ENCODE measurements at regions not wholly inside any gene's neighbourhood (a gene's known extent, or its start where the extent isn't known, plus 50 kb on each side); places are given as distances from the start of the nearest gene placed in this dataset.
"Not testable (repeated sequence)": the region's sequence is repeated elsewhere in the genome, so short reads cannot be mapped to it uniquely, and the experiment has no call there.

DNA sequence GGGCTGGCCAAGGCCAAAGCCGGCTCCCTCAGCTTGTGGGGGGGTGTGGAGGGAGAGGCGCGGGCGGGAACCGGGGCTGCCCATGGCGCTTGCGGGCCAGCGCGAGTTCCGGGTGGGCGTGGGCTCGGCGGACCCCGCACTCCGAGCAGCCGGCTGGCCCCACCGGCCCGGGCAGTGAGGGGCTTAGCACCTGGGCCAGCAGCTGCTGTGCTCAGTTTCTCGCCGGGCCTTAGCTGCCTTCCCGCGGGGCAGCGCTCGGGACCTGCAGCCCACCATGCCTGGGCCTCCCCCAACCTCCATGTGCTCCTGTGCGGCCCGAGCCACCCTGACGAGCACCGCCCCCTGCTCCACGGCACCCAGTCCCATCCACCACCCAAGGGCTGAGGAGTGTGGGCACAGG is 150.7 kb upstream of the LRIG1 start:
- TF ChIP-seq, protein P1, sequence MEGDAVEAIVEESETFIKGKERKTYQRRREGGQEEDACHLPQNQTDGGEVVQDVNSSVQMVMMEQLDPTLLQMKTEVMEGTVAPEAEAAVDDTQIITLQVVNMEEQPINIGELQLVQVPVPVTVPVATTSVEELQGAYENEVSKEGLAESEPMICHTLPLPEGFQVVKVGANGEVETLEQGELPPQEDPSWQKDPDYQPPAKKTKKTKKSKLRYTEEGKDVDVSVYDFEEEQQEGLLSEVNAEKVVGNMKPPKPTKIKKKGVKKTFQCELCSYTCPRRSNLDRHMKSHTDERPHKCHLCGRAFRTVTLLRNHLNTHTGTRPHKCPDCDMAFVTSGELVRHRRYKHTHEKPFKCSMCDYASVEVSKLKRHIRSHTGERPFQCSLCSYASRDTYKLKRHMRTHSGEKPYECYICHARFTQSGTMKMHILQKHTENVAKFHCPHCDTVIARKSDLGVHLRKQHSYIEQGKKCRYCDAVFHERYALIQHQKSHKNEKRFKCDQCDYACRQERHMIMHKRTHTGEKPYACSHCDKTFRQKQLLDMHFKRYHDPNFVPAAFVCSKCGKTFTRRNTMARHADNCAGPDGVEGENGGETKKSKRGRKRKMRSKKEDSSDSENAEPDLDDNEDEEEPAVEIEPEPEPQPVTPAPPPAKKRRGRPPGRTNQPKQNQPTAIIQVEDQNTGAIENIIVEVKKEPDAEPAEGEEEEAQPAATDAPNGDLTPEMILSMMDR (IDR thresholded peaks at IDR 0.05), result not testable (repeated sequence)
- TF ChIP-seq POLR2A (IDR thresholded peaks at IDR 0.05), result not testable (repeated sequence)
